GM19463 (cell line): ENCODE measurements at regions not wholly inside any gene's neighbourhood (a gene's known extent, or its start where the extent isn't known, plus 50 kb on each side); places are given as distances from the start of the nearest gene placed in this dataset.

ENCODE experiments used
- ATAC-seq: cut with Tn5 transposase; IDR thresholded peaks from one replicate; pipeline ENCODE4 v1.9.1; 2021; ENCODE audit warnings: mild to moderate bottlenecking, moderate library complexity; ENCODE audit not compliant: unreplicated experiment

DNA sequence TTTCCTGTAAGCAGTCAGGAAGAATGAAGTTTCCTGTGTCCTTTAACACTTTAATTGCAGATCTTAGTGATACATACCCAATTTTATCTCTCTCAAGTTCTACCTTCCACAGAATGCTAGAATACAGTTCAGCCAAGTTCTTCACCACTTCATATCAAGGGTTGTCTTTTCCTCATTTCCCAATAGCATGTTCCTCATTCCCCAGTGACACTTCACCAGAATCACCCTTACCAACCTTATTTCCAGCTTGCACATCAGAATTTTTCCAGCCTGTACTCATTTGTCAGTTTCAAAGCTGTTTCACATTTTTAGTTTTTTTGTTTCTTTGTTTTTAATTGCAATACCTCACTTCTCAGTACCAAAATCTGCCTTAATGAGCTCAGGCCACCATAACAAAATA, 126.1 kb downstream of the ESM1 start:
- ATAC-seq = no peak

DNA sequence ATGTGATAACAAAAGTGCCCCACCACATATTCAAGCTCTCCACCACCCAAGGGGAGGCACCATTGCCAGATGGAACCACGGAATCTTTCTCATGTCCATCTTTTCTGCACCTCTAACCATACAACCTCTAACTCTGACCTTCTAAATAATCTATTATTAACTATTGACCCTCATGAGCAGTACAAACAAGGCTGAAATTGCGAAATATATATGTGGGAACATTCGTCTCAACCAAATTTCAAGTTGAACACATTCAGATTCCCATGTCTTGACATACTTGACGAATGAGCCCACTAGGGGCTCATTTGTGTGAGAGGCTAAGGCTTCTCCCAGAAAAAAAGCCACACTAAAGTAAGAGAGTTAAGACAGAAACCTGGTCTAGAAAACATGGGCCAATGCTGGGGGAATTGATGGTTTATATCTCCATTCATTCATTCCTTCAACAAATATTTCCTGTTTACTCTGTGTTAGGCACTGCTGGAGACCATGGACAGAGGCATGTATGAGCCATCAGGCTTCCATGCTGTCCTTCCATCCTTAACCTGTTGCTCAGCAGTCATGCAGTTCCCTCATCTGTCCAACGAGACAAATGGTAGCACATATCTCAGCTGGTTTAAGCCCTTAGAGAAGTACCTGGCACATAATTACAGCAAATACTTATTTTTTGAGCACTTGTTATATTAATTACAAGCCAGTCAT, 130.4 kb downstream of the ESM1 start:
- ATAC-seq = no peak

DNA sequence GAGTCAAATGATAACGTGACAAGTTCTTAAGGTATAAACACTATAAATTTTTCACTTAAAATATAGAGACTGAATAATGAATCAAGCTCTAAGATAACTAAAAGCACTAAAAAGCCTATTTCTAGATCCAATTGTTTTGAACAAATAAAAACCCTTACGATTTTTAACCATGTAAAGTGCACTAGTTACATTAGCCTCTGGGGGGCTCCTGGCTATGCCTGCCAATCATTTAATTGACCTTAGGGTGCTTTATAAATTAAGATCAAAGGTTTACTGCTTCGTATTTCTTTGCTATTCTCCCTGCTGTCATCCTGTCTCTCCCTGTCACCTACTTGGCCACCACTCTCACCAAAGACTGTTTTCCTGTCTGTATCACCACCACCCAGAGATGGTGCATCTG, 133.4 kb downstream of the ESM1 start:
- ATAC-seq = no peak

GRCh38 chr5:54851449-54851848, 133.9 kb downstream of the ESM1 start:
- no peak for ATAC-seq

DNA sequence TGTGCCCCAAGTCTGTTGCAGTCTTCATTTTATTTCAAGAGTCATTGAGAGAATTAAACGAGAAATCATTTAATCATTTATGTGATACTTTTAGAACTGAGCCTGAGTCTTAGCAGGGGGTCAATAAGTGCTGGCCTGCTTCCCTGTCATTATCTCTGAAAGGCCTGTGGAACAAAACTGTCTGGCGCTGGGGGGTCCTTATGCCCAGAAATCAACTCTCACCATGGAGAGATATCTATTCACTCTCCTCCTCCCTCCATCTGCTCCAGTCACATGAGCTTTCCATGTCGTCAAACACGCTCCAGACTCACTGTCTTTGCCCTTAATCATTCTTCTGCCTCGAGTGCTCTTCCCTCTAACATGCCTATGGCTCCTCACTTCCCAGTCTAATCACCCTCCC, 136.8 kb downstream of the ESM1 start:
- ATAC-seq = no peak

DNA sequence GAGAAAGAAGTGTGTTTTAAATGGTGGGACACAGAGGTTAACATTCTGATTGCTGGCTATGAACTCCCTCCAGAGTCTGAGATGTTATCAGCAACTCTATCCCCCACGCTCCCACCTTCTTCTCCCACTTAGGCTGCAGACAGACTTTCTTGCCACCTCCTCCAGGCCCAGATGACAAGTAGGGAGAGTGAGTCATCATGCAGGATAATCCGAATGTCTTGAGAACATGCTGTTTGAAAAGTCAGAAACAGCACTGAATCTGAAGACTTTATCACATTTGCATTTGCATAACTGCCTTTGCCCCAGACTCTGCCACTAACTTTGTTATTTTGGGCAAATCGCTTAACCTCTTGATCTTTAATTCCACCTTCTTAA, 139.8 kb downstream of the ESM1 start:
- ATAC-seq = no peak

- ATAC-seq = no peak
Measured at GRCh38 chr5:54844905-54845566, 140.4 kb downstream of the ESM1 start.

DNA sequence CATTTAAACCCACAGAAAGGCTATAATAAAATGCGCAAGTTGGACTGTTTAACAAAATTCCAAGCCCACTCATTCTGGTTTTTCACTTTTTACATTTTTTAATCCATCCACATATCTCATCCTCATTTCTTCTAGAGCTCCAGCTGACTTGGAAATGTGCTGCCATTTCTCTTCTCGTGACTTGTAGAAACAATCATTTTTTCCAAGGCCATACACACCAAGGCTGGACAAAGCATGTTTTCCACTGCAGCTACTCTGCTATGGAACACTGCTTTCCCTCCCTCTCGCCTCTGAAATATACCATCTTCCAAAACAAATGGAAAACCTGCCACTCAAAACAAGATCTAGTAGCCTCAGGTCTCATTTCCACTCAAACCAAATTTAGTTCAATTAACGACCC, 141.1 kb downstream of the ESM1 start:
- ATAC-seq = no peak

DNA sequence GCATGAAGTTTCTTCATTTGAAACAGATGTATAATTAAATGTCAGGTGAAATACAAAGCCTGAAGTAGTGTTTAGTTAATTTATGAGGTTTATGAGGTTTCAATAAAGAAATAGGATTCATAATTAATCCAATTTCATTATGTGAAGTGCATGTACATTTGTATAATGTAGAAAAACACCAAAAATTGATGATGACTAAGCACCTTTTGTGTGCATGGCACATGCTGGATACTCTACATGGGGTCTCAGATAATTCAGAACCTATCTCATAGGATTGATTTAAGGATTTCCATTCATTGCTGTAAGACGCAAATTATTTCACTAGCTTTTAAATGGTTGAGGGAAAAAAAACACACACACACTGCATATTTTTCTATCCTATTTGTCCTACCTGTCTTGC, 143.9 kb downstream of the ESM1 start:
- no peak for ATAC-seq

DNA sequence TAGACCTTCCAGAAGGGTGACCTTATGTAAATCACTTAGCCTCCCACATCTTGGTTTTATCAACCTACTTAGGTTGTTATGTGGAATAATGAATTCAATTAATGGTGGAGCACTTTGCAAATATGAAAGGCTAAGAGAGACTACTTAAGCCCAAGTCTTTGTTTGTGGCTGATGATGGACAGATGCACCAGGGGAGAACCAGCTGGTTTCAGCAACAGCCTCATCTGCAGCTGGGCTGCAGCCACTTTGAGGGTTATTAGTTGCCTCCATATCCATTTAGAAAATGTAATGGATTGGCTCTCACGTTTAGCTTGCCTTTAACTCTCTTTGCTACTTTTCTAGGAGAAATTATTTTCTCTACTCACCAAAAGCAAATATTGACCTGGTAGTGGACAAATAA, 146.6 kb downstream of the ESM1 start:
- ATAC-seq = no peak

- no peak for ATAC-seq
Measured at GRCh38 chr5:54837981-54838380, 147.4 kb downstream of the ESM1 start.

DNA sequence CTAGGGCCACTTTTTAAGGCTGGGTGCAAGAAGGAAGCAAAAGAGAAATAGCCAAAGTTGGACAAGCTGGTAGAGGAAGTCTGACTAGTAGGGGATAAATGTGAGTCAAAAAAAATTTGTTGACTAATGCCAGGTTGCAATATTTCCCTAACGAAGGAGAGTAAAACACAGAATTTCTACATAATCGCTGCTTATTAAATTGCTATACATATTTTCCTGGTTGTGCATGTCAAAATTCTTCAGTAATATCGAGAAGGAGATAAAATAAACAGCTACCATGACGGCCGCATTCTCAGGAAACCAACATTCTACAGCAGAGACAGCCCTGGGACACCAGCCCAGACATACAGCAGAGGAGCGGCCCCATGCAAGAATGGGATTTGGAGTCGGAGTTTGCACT, 148.3 kb downstream of the ESM1 start:
- no peak for ATAC-seq

- no peak for ATAC-seq
Measured at GRCh38 chr5:54835647-54836046, 149.7 kb downstream of the ESM1 start.

DNA sequence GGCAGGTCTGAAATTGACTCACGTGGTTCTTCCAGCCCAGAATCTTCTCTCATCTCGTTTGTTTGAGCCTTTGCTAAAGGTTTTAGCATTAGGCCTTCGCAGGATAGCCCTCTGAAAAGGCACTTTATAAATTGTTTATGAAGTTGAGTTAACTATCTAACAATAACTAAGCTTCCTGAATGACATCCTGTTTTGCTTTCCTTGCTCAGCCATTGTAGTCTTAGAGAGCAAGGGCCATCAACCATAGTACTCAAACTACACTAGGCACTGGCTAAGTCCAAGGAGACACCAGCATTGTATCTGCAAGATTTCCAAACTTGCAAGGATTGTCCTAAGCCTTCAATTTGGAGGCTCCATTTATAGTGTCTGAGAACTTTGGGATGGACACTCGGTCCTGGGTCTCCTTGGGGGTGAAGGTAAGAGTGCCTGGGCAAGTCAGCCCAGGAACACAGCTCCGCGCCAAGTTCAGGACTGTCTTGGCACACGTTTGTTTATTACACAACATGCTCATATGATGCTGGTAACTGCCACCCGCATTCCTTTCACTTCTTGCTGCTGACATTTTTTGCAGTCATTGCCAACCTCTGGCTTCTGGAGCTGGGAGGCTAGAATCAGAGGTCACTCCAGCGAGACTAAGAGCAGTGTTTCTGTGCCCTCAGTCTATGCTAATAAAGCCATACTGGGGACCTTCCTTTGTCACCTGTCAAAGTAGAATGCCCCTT, 151.1 kb downstream of the ESM1 start:
- ATAC-seq = no peak

GRCh38 chr5:54833590-54833989, 151.8 kb downstream of the ESM1 start:
- ATAC-seq = no peak

DNA sequence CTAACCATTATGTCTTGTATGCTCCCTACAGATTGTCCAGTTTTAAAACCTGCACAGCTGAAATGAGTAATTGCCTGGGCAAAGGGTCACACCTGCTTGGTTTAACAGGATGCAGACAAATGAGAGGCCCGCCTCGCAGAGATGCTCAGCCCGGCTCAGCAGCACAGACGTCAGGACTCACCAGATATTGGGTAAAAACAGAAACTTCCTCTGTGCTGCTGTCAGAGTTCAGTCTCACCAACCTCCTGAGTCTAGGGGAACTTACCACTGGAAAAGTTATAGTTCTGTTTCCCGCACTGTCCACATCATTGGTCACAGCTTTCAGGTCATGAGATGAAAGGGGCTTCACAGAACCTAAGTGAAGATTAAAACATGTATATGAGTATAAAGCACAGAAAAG, 152.5 kb downstream of the ESM1 start:
- no peak for ATAC-seq

- no peak for ATAC-seq
Measured at GRCh38 chr5:54832045-54832444, 153.3 kb downstream of the ESM1 start.

GRCh38 chr5:54831233-54831632, 154.2 kb downstream of the ESM1 start:
- ATAC-seq = no peak

GRCh38 chr5:54829676-54830535, 155.5 kb downstream of the ESM1 start:
- no peak for ATAC-seq

- ATAC-seq = no peak
Measured at GRCh38 chr5:54829102-54829501, 156.3 kb downstream of the ESM1 start.

GRCh38 chr5:54828151-54828550, 157.2 kb downstream of the ESM1 start:
- no peak for ATAC-seq
